Trophoblast cell (in vitro differentiated cells and primary cell): ENCODE measurements at regions not wholly inside any gene's neighbourhood (a gene's known extent, or its start where the extent isn't known, plus 50 kb on each side); places are given as distances from the start of the nearest gene placed in this dataset.

Source experiments
- DNase-seq, 2 donors: peaks; one replicate each; pipeline ENCODE4 v3.0.0-alpha.2; 2016
- H2AFZ ChIP-seq: 2 replicates; pipeline ENCODE4 v1.6.1; 2013; ENCODE audit warnings: low read length, moderate library complexity, mild to moderate bottlenecking; ENCODE audit not compliant: insufficient read depth, poor library complexity
- H2AK5ac ChIP-seq: 2 replicates; pipeline ENCODE4 v1.6.1; 2013; ENCODE audit warnings: mild to moderate bottlenecking, low read length
- H2BK120ac ChIP-seq: 2 replicates; pipeline ENCODE4 v1.6.1; 2013; ENCODE audit warnings: low read length, mild to moderate bottlenecking, moderate library complexity; ENCODE audit not compliant: insufficient read depth, poor library complexity
- H2BK12ac ChIP-seq: 2 replicates; pipeline ENCODE4 v1.6.1; 2013; ENCODE audit warnings: mild to moderate bottlenecking, low read length, moderate library complexity
- H2BK5ac ChIP-seq: 2 replicates; pipeline ENCODE4 v1.6.1; 2013; ENCODE audit warnings: low read length, low read depth, moderate library complexity, mild to moderate bottlenecking; ENCODE audit not compliant: poor library complexity
- H3K14ac ChIP-seq: 2 replicates; pipeline ENCODE4 v1.6.1; 2013; ENCODE audit warnings: mild to moderate bottlenecking, low read length
- H3K18ac ChIP-seq: 2 replicates; pipeline ENCODE4 v1.6.1; 2013; ENCODE audit warnings: mild to moderate bottlenecking, low read length
- H3K23ac ChIP-seq: 2 replicates; pipeline ENCODE4 v1.6.1; 2013; ENCODE audit warnings: low read length
- H3K27ac ChIP-seq: 2 replicates; pipeline ENCODE4 v1.5.1; 2013; ENCODE audit warnings: low read depth, mild to moderate bottlenecking, inconsistent platforms, low read length, moderate library complexity
- H3K27me3 ChIP-seq: 2 replicates; pipeline ENCODE4 v1.6.1; 2013; ENCODE audit warnings: inconsistent platforms, mild to moderate bottlenecking, low read length, moderate library complexity; ENCODE audit not compliant: insufficient read depth
- H3K36me3 ChIP-seq, 2 experiments: 1 replicate in 1 of 2; 2 replicates in 1 of 2; pipeline ENCODE4 v1.6.1; 2013; ENCODE audit warnings: low read length in 2 of 2, mild to moderate bottlenecking in 2 of 2, moderate library complexity in 1 of 2; ENCODE audit not compliant: insufficient read depth in 2 of 2, control insufficient read depth in 1 of 2
- H3K4ac ChIP-seq: 2 replicates; pipeline ENCODE4 v1.6.1; 2013; ENCODE audit warnings: low read depth, mild to moderate bottlenecking, low read length, moderate library complexity
- H3K4me1 ChIP-seq, 2 experiments: 1 replicate in 1 of 2; 2 replicates in 1 of 2; pipeline ENCODE4 v1.6.1; 2013; ENCODE audit warnings: low read length in 2 of 2, mild to moderate bottlenecking in 2 of 2, moderate library complexity in 1 of 2; ENCODE audit not compliant: insufficient read depth in 2 of 2, control insufficient read depth in 1 of 2
- H3K4me2 ChIP-seq: 2 replicates; pipeline ENCODE4 v1.6.1; 2013; ENCODE audit warnings: inconsistent platforms, mild to moderate bottlenecking, low read length, moderate library complexity
- H3K4me3 ChIP-seq: 2 replicates; pipeline ENCODE4 v1.5.1; 2013; ENCODE audit warnings: mild to moderate bottlenecking, low read depth, low read length, inconsistent platforms
- H3K79me1 ChIP-seq: one replicate; pipeline ENCODE4 v1.6.1; 2013; ENCODE audit warnings: low read length
- H3K79me2 ChIP-seq: 2 replicates; pipeline ENCODE4 v1.6.1; 2013; ENCODE audit warnings: low read length, mild to moderate bottlenecking; ENCODE audit not compliant: control insufficient read depth, insufficient read depth, poor library complexity
- H3K9ac ChIP-seq: 2 replicates; pipeline ENCODE4 v1.6.1; 2013; ENCODE audit warnings: mild to moderate bottlenecking, low read length
- H3K9me3 ChIP-seq: 2 replicates; pipeline ENCODE4 v1.6.1; 2013; ENCODE audit warnings: low read depth, mild to moderate bottlenecking, control low read depth, inconsistent platforms, low read length; ENCODE audit not compliant: insufficient read depth
- H4K12ac ChIP-seq: 2 replicates; pipeline ENCODE4 v1.6.1; 2013; ENCODE audit warnings: low read depth, mild to moderate bottlenecking, low read length, moderate library complexity
- H4K8ac ChIP-seq: 2 replicates; pipeline ENCODE4 v1.6.1; 2013; ENCODE audit warnings: low read depth, mild to moderate bottlenecking, low read length, moderate library complexity
- H4K91ac ChIP-seq: one replicate; pipeline ENCODE4 v1.6.1; 2013; ENCODE audit warnings: low read depth, mild to moderate bottlenecking, low read length, moderate library complexity
- WGBS: extraction: QIAGEN DNeasy Blood & Tissue Kit; methylation state at CpG from one replicate; pipeline ENCODE4 v1.1.7; 2013; ENCODE audit warnings: missing lambda C conversion rate; ENCODE audit not compliant: insufficient read length, insufficient coverage; ENCODE audit errors: extremely low coverage; 5-methylcytosine and 5-hydroxymethylcytosine counted together

GRCh38 chr3:175965036-175965435 is 1105.9 kb downstream of the NAALADL2 start:
- no peak overlapping the region for H2BK5ac ChIP-seq
- no peak overlapping the region for H4K12ac ChIP-seq

GRCh38 chr3:175957427-175957826 is 1098.3 kb downstream of the NAALADL2 start:
- Histone ChIP-seq H3K27ac (no peak overlapping the region), H3K18ac (no peak overlapping the region), H3K9ac (no peak overlapping the region), H3K4me3 (no peak overlapping the region), H3K36me3 (no peaks in the 10 kb centered on the region), H4K12ac (no peak overlapping the region), H3K9me3 (no peaks in the 10 kb centered on the region), H3K27me3 (no peaks in the 10 kb centered on the region), H3K4ac (no peak overlapping the region), H4K8ac (no peak overlapping the region), H2AFZ (no peak overlapping the region), H2BK5ac (no peak overlapping the region), H3K79me2 (no peaks in the 10 kb centered on the region), H2BK120ac (no peak overlapping the region), H3K79me1 (no peaks in the 10 kb centered on the region), H2BK12ac (no peak overlapping the region), H3K4me2 (no peak overlapping the region), H3K23ac (no peak overlapping the region), H2AK5ac (no peak overlapping the region), H4K91ac (no peak overlapping the region), H3K4me1 (no peaks in the 10 kb centered on the region), H3K14ac (no peak overlapping the region)
- WGBS: no CpG with 5 or more reads among the region's 1 CpG
- DNase-seq: no peak

More at GRCh38 chr3:175965036-175965435, 1105.9 kb downstream of the NAALADL2 start:
- no peak overlapping the region for H3K27ac ChIP-seq
- H3K9ac ChIP-seq: no peak overlapping the region
- no peak for DNase-seq
- H3K14ac ChIP-seq: no peak overlapping the region
- no peak overlapping the region for H2BK12ac ChIP-seq
- H3K9me3 ChIP-seq: no peaks in the 10 kb centered on the region
- H4K91ac ChIP-seq: no peak overlapping the region
- no peaks in the 10 kb centered on the region for H3K4me1 ChIP-seq
- no peak overlapping the region for H3K4me3 ChIP-seq
- no peak overlapping the region for H2AK5ac ChIP-seq
- H3K4ac ChIP-seq: no peak overlapping the region
- no peak overlapping the region for H3K4me2 ChIP-seq
- H3K18ac ChIP-seq: no peak overlapping the region
- H2AFZ ChIP-seq: no peak overlapping the region
- no peak overlapping the region for H3K23ac ChIP-seq
- H3K27me3 ChIP-seq: no peaks in the 10 kb centered on the region
- H4K8ac ChIP-seq: no peak overlapping the region
- H3K79me1 ChIP-seq: no peaks in the 10 kb centered on the region
- no peak overlapping the region for H2BK120ac ChIP-seq
- WGBS: no CpG with 5 or more reads among the region's 1 CpG
- H3K36me3 ChIP-seq: no peaks in the 10 kb centered on the region
- no peaks in the 10 kb centered on the region for H3K79me2 ChIP-seq

DNA sequence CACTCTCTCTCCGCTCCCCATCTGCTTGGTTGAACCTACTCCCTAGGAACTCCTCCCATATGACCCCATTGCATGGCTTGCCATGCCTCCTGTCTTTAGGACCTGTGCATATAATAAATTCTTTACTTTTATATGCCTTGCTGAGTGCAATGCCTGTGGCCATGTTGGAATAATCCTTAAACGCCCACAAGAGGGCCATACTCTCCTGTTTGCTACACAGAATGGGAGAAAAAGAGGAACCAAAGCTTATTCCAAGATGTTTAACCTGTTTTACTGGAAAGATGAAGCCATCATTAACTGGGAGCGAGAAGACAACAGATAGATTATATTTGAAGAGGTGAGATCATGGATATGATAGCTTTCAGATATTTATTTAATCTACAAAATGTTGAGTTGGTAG is 1097.8 kb downstream of the NAALADL2 start:
- Histone ChIP-seq H3K4me2 (no peak overlapping the region), H3K18ac (no peak overlapping the region), H3K79me1 (no peaks in the 10 kb centered on the region), H3K4me3 (no peak overlapping the region), H3K4me1 (no peaks in the 10 kb centered on the region), H2AFZ (no peak overlapping the region), H3K27ac (no peak overlapping the region), H3K9me3 (no peaks in the 10 kb centered on the region), H2BK120ac (no peak overlapping the region), H3K23ac (no peak overlapping the region), H2AK5ac (no peak overlapping the region), H4K91ac (no peak overlapping the region), H3K79me2 (no peaks in the 10 kb centered on the region), H3K36me3 (no peaks in the 10 kb centered on the region), H3K14ac (no peak overlapping the region), H3K9ac (no peak overlapping the region), H4K12ac (no peak overlapping the region), H3K27me3 (no peaks in the 10 kb centered on the region), H2BK5ac (no peak overlapping the region), H3K4ac (no peak overlapping the region), H2BK12ac (no peak overlapping the region), H4K8ac (no peak overlapping the region)
- peak; percentile 16 to 82 for DNase-seq
- WGBS: no CpG with 5 or more reads among the region's 3 CpGs

DNA sequence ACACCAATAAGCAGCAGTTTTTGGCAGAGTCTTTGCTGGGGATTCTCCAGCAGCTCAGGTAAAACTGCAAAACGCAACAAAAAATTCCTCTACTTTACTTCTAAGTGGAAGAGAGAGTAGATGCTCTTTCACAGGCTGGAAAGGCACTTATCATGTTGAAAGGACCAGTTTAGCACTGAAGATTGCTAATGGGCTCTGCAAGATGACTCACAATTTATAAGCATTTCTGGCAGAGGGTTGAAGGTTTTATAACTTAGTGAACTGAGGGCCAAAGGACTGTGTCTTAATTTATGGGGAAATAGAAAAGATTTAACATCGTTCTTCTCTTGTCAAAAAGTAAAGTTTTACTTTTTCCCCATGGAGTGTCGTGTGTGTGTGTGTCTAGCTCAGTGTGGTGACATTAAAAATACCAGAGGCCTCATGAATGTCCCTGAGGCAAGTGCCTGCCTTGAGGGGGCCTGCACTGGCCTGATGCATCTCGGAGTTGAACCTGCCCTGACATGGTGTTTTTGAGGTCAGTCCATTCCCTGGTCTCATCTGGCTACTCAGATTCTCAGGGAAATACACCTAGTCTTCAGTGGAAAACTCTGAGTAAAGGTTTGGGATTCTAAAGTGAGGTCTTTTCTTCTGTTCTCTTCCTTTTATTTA is 1092.0 kb downstream of the NAALADL2 start:
- no peaks in the 10 kb centered on the region for H3K79me2 ChIP-seq
- H4K12ac ChIP-seq: no peak overlapping the region
- H2AFZ ChIP-seq: no peak overlapping the region
- no peak overlapping the region for H3K23ac ChIP-seq
- H3K4me1 ChIP-seq: no peaks in the 10 kb centered on the region
- no CpG with 5 or more reads among the region's 4 CpGs for WGBS
- H3K4me2 ChIP-seq: no peak overlapping the region
- H3K27ac ChIP-seq: no peak overlapping the region
- no peaks in the 10 kb centered on the region for H3K36me3 ChIP-seq
- H2BK12ac ChIP-seq: no peak overlapping the region
- no peak overlapping the region for H4K91ac ChIP-seq
- no peaks in the 10 kb centered on the region for H3K9me3 ChIP-seq
- H3K27me3 ChIP-seq: no peaks in the 10 kb centered on the region
- H3K4ac ChIP-seq: no peak overlapping the region
- no peak overlapping the region for H3K9ac ChIP-seq
- no peak overlapping the region for H2AK5ac ChIP-seq
- no peak overlapping the region for H2BK5ac ChIP-seq
- H3K79me1 ChIP-seq: no peaks in the 10 kb centered on the region
- no peak overlapping the region for H3K18ac ChIP-seq
- no peak overlapping the region for H3K14ac ChIP-seq
- no peak overlapping the region for H3K4me3 ChIP-seq
- DNase-seq: no peak
- no peak overlapping the region for H4K8ac ChIP-seq
- H2BK120ac ChIP-seq: no peak overlapping the region
